Tibial nerve (tissue), 4 donors: ENCODE measurements at regions not wholly inside any gene's neighbourhood (a gene's known extent, or its start where the extent isn't known, plus 50 kb on each side); places are given as distances from the start of the nearest gene placed in this dataset.

Experiments
- CTCF ChIP-seq, 5 experiments: fragments of 200-600 bp in 3 of 5; fragments of 450-650 bp in 2 of 5; sonication (generic) in 3 of 5; IDR thresholded peaks; one replicate each; pipeline ENCODE4 v1.5.1; 2016 to 2019; ENCODE audit warnings: antibody characterized with exemption in 5 of 5, mild to moderate bottlenecking in 3 of 5, moderate library complexity in 2 of 5
- EP300 ChIP-seq, 2 donors: sonication (generic); formaldehyde crosslinking; IDR thresholded peaks; one replicate each; pipeline ENCODE4 v1.6.1; 2017; ENCODE audit warnings: antibody characterized with exemption in 2 of 2, mild to moderate bottlenecking in 1 of 2
- POLR2A ChIP-seq, 2 donors: fragments of 450-650 bp; IDR thresholded peaks; one replicate each; pipeline ENCODE4 v1.6.1; 2017; ENCODE audit warnings: antibody characterized with exemption in 2 of 2, mild to moderate bottlenecking in 2 of 2, moderate library complexity in 2 of 2

GRCh38 chr3:115470254-115470653, 153.1 kb upstream of the GAP43 start:
- TF ChIP-seq CTCF (IDR thresholded peaks at IDR 0.05) (no peak), EP300 (IDR thresholded peaks at IDR 0.05) (no peak), POLR2A (IDR thresholded peaks at IDR 0.05) (no peak)
